Ishikawa (cell line): ENCODE measurements at regions not wholly inside any gene's neighbourhood (a gene's known extent, or its start where the extent isn't known, plus 50 kb on each side); places are given as distances from the start of the nearest gene placed in this dataset.

Source experiments
- CEBPB ChIP-seq: IDR thresholded peaks from 2 replicates; pipeline ENCODE4 v1.6.1; 2012
- EGR1 ChIP-seq: IDR thresholded peaks from 2 replicates; pipeline ENCODE4 v1.6.1; 2012
- EP300 ChIP-seq: IDR thresholded peaks from 2 replicates; pipeline ENCODE4 v1.6.1; 2012; ENCODE audit warnings: borderline replicate concordance
- FOXM1 ChIP-seq: IDR thresholded peaks from 2 replicates; pipeline ENCODE4 v1.6.1; 2012; ENCODE audit warnings: low read depth, borderline replicate concordance
- MAX ChIP-seq: IDR thresholded peaks from 2 replicates; pipeline ENCODE4 v1.6.1; 2012
- NFIC ChIP-seq: IDR thresholded peaks from 2 replicates; pipeline ENCODE4 v1.6.1; 2012
- RAD21 ChIP-seq: IDR thresholded peaks from 2 replicates; pipeline ENCODE4 v1.6.1; 2012; ENCODE audit warnings: low read depth
- REST ChIP-seq: IDR thresholded peaks from 2 replicates; pipeline ENCODE4 v1.6.1; 2012; ENCODE audit warnings: low read depth, mild to moderate bottlenecking
- TAF1 ChIP-seq: IDR thresholded peaks from 2 replicates; pipeline ENCODE4 v1.6.1; 2012; ENCODE audit warnings: low read depth, mild to moderate bottlenecking
- TCF12 ChIP-seq: IDR thresholded peaks from 2 replicates; pipeline ENCODE4 v1.6.1; 2012; ENCODE audit warnings: low read depth
- TEAD4 ChIP-seq: IDR thresholded peaks from 2 replicates; pipeline ENCODE4 v1.6.1; 2012
- USF1 ChIP-seq: IDR thresholded peaks from 2 replicates; pipeline ENCODE4 v1.6.1; 2012
- YY1 ChIP-seq: IDR thresholded peaks from 2 replicates; pipeline ENCODE4 v1.6.1; 2012; ENCODE audit warnings: low read depth
- ZBTB7A ChIP-seq: IDR thresholded peaks from 2 replicates; pipeline ENCODE4 v1.6.1; 2012; ENCODE audit warnings: low read depth

DNA sequence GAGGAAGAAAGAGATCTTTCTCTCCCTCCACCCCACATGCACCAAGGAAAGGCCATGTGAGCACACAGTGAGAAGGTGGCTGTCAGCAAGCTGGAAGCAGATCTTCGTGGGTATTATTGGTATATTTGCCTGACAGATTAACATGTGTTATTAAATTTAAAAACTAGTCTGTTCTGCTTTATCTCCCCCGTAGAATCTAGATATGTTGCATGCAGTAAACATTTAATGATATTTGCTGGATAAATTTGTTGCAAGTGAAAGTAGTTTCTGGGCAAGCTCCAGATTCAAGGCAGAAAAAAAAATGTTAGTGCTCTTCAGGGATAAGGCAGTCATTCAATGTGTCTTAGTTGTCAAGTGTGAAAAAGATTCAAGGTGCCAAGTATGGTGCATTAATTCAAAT, 215.0 kb upstream of the TAS2R1 start:
- no peak for TF ChIP-seq REST
- TF ChIP-seq RAD21: no peak
- TF ChIP-seq USF1: no peak
- no peak for TF ChIP-seq FOXM1
- TF ChIP-seq EGR1: no peak
- TF ChIP-seq EP300: no peak
- TF ChIP-seq YY1: no peak
- TF ChIP-seq CEBPB: no peak
- TF ChIP-seq ZBTB7A: no peak
- TF ChIP-seq MAX: no peak
- TF ChIP-seq TAF1: no peak
- no peak for TF ChIP-seq TCF12
- TF ChIP-seq NFIC: no peak
- no peak for TF ChIP-seq TEAD4
